Left kidney (tissue), 1 donor: ENCODE measurements at regions not wholly inside any gene's neighbourhood (a gene's known extent, or its start where the extent isn't known, plus 50 kb on each side); places are given as distances from the start of the nearest gene placed in this dataset.

ENCODE experiments used
- DNase-seq: peaks from one replicate; pipeline ENCODE4 v3.0.0-alpha.2; 2013

DNA sequence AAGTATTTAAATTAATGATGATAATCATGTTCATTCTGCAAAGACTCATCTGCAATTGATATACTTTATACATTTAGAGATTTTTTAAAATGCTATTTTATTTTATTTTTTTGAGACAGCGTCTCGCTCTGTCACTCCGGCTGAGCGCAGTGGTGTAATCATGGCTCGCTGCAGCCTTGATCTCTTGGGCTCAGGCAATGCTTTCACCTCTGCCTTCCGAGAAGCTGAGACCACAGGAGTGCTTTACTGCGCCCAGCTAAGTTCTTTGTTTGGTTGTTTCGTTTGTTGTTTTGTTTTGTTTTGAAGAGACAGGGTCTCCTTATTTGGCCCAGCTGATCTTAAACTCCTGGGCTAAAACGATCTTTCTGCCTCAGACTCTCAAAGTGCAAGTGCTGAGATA, 1541.0 kb downstream of the PCDH7 start:
- DNase-seq: no peak

DNA sequence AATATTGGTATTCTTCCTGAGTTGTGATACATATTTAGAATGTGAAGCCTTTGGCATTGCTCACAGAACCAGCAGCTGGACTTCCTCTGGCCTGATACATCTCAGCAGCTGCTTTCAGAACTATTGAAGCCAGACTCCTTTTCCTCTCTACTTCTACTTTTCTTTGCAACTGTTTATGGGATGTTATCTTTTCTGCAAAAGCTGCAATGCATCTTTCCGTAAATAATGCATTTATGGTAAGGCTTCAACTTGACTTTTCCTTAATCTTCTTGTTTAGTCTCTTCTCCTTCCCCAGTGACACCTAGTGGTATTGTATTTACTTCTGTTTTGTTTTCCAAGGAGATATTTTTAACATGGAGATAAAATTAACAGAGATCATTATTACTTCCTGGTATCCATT, 1548.7 kb downstream of the PCDH7 start:
- DNase-seq: peak; percentile 7

GRCh38 chr4:32290102-32290501, 1569.9 kb downstream of the PCDH7 start:
- DNase-seq: no peak

GRCh38 chr4:32318926-32319325, 1598.8 kb downstream of the PCDH7 start:
- DNase-seq: no peak

GRCh38 chr4:32321421-32321820, 1601.3 kb downstream of the PCDH7 start:
- no peak for DNase-seq

- DNase-seq: no peak
Observed at GRCh38 chr4:32334759-32335158, 1614.6 kb downstream of the PCDH7 start.

- no peak for DNase-seq
Observed at GRCh38 chr4:32337403-32337802, 1617.2 kb downstream of the PCDH7 start.

DNA sequence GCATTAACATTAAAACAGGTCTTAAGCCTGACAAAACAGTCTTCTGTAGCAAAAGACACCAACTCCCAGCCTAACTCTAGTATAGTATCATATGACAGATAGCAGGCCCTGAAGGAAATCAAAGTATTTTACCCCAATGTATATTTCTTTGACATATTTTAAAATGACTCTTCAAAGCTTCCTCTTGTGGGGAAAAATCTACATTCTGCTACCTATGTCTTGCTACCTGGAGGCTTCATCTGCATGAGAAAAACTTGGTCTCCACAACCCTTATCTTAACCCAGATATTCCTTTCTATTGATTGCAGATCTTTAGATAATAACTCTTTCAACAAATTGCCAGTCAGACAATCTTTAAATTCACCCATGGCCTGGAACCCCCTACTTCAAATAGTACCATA, 1620.4 kb downstream of the PCDH7 start:
- no peak for DNase-seq

DNA sequence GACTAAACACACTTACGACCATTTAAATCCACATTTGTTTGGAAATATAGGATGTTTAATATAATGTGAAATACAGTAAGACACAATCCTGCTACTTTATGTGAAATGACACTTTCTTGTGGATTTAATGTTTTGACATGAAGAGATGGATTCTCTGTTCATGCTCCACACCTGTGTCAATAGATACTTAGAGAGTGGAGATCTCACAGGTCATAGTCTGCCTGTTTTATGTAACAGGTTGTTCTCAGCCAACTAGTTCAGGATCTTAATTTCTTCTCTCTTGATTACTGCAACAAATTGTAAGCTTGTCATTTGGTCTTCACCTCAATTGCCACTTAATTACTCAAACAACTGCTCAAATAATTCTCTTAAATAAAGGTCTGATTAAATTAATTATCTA, 1621.2 kb downstream of the PCDH7 start:
- no peak for DNase-seq

GRCh38 chr4:32342054-32342453, 1621.9 kb downstream of the PCDH7 start:
- DNase-seq: no peak

DNA sequence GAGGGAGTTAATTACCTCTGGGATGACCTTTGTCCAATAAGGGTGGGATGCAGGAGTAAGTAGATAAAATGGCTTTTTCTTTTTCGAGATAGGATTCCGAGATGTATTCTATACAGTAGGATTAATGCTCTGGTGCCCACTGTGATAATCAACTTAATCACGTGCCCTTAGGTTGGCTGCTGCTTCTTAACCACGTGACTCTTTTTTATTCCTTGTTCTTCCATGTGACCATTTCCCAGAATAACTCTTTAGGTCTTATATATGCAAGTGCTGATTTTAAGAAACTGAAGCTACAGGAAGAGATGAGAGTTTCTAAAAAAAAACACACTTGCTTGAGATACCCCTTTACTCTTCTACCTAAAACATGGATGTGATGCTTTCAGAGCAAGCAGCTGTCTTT, 1628.9 kb downstream of the PCDH7 start:
- no peak for DNase-seq

- no peak for DNase-seq
Observed at GRCh38 chr4:32374206-32374605, 1654.0 kb downstream of the PCDH7 start.

DNA sequence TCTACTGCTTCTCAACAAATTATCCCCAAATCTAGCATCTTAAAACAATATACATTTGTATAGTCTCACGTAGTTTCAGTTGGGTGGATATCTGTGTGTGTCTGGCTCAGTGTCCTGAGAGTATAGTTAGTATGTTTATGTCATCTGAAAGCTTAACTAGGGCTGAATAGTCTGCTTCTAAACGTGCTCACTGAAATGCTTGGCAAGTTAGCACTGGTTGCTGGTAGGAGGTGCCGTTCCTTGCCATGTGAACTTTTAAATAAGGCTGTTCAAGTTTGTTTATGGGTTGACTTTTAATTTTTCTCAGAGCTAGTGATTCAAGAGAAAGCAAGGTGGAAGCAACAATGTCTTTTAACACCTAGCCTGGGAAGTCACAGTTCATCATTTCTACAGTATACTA, 1673.6 kb downstream of the PCDH7 start:
- no peak for DNase-seq

- no peak for DNase-seq
Observed at GRCh38 chr4:32394255-32394654, 1674.1 kb downstream of the PCDH7 start.

- DNase-seq: no peak
Observed at GRCh38 chr4:32396507-32397070, 1676.4 kb downstream of the PCDH7 start.

DNA sequence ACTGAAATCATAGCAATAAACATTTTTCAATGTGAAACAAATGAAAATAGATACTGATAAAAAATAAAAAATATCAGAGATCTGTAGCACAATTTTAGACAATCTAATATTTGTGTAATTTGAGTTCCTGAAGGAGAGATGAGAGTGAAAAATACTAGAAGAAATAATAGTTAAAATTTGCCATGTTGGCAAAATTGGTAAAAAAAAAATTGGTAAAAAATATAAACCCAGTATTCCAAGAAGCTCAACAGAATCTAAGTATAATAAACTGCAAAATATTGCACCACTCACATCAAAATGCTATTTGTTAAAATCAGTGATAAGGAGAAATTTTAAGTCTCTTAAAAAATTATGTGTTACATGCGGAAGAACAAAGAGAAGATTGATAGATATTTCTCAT, 1680.7 kb downstream of the PCDH7 start:
- no peak for DNase-seq

GRCh38 chr4:32417113-32417704, 1697.0 kb downstream of the PCDH7 start:
- no peak for DNase-seq

DNA sequence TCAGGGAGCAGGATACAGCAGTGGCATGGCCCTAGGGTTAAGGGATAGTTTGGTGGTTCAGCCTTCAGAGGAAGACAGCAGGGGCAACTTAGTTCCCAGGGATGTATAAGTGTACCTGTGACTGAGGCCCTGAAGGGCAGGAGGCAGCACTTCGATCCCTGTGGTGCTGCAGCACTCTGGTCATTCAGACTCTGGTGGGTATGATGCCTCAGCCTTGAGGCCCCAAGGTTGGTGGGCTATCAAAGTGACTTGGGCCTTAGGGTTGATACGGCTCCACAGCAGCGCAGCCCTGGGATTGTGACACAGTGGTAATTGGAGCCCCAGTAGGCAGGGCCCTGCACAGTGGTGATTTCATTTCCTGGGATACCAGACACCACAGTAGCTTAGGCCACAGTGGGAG, 1703.1 kb downstream of the PCDH7 start:
- DNase-seq: no peak

- DNase-seq: no peak
Observed at GRCh38 chr4:32425243-32425642, 1705.1 kb downstream of the PCDH7 start.

DNA sequence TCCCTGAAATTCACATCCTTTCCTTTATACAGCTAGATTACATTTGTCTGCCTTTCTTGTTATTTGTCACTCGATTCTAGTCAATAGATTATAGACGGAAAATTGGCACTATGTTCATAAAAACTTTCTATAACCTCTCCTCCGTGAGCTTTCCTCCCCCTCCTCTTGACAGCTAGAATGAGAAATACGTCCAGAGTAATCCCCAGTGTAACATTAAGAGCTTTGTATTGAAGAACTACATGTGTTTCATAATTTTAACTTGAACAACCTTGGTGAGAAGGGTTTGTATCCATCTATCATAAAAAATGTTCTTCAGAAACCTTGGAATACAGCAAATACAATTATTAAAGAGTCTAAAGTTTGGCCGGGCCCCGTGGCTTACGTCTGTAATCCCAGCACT, 1707.4 kb downstream of the PCDH7 start:
- DNase-seq: no peak

- no peak for DNase-seq
Observed at GRCh38 chr4:32429151-32429550, 1709.0 kb downstream of the PCDH7 start.

- no peak for DNase-seq
Observed at GRCh38 chr4:32435308-32435707, 1715.1 kb downstream of the PCDH7 start.

GRCh38 chr4:32436816-32437215, 1716.6 kb downstream of the PCDH7 start:
- no peak for DNase-seq

GRCh38 chr4:32440391-32440790, 1720.2 kb downstream of the PCDH7 start:
- DNase-seq: peak; percentile 39

GRCh38 chr4:32454482-32454881, 1734.3 kb downstream of the PCDH7 start:
- DNase-seq: no peak
